NT2/D1 (cell line): ENCODE measurements at regions not wholly inside any gene's neighbourhood (a gene's known extent, or its start where the extent isn't known, plus 50 kb on each side); places are given as distances from the start of the nearest gene placed in this dataset.
"Not testable (repeated sequence)": the region's sequence is repeated elsewhere in the genome, so short reads cannot be mapped to it uniquely, and the experiment has no call there.

Experiments
- DNase-seq: peaks from one replicate; pipeline ENCODE4 v3.0.0-alpha.2; 2011; ENCODE audit warnings: low read depth, low spot score
- H3K27me3 ChIP-seq: 2 replicates; pipeline ENCODE4 v1.6.0; 2011; ENCODE audit warnings: mild to moderate bottlenecking; ENCODE audit not compliant: insufficient read length, insufficient read depth
- H3K36me3 ChIP-seq: 2 replicates; pipeline ENCODE4 v1.6.1; 2011; ENCODE audit warnings: mild to moderate bottlenecking, low read length, mixed read lengths; ENCODE audit not compliant: insufficient read depth, insufficient read length
- H3K4me1 ChIP-seq: 2 replicates; pipeline ENCODE4 v1.5.1; 2011; ENCODE audit not compliant: insufficient read depth, insufficient read length
- H3K4me3 ChIP-seq: 2 replicates; pipeline ENCODE4 v1.5.1; 2011; ENCODE audit warnings: low read depth; ENCODE audit not compliant: insufficient read length
- H3K9ac ChIP-seq: 2 replicates; pipeline ENCODE4 v1.6.0; 2011; ENCODE audit warnings: low read depth; ENCODE audit not compliant: insufficient read length
- H3K9me3 ChIP-seq: 2 replicates; pipeline ENCODE4 v1.5.1; 2011; ENCODE audit warnings: mild to moderate bottlenecking, low read length; ENCODE audit not compliant: insufficient read depth
- SUZ12 ChIP-seq: IDR thresholded peaks from 2 replicates; pipeline ENCODE4 v1.6.1; 2011; ENCODE audit not compliant: insufficient read length, insufficient read depth; ENCODE audit errors: extremely low read depth
- YY1 ChIP-seq: IDR thresholded peaks from 2 replicates; pipeline ENCODE4 v1.6.1; 2011; ENCODE audit not compliant: insufficient read length, insufficient read depth
- ZNF274 ChIP-seq: IDR thresholded peaks from 2 replicates; pipeline ENCODE4 v1.6.1; 2011; ENCODE audit warnings: mild to moderate bottlenecking, low read depth, low read length

DNA sequence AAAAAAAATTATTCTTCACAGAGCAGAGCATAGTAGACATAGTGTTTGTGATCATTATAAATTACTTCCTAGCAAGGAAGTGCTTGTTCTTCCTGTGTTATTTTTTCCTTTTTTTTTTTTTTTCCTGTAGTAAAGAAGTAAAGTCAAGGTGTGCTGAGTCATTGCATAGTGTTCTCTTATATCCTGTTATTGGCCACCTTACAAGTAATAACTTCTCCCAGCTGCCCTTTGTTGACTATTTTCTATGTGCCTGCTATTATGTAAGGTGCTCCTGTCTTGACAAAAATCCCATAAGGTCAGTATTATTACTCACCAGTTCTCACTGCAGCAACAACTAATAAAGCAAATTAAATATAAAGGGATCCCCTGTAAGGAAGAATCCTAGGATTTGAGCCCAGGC, 195.3 kb downstream of the GJA1 start:
- no peak overlapping the region for H3K9ac ChIP-seq
- TF ChIP-seq ZNF274 (no peak), SUZ12 (no peak), YY1 (no peak)
- DNase-seq, result no peak
- no peaks in the 10 kb centered on the region for H3K4me1 ChIP-seq
- H3K4me3 ChIP-seq, result no peak overlapping the region
- no peaks in the 10 kb centered on the region for H3K36me3 ChIP-seq
- H3K27me3 ChIP-seq, result no peaks in the 10 kb centered on the region
- H3K9me3 ChIP-seq, result peaks cover 73% of the 10 kb centered on the region

DNA sequence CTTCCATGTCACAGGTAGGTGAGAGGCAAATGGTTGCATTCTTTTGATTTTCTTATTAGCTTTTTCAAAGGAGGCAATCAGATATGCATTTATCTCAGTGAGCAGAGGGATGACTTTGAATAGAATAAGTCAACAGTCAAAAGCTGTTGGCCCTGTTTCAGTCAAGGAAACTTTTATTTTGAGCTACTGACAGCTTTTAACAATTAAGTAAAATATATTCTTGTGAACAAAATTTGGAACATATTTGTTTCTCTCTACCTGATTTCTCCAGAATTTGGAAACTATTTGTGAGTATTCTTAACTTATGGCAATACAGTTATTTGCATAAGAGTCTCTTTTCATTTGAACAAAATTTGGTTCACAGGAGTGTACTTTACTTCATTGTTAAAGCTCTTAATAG, 196.3 kb downstream of the GJA1 start:
- peaks cover 73% of the 10 kb centered on the region for H3K9me3 ChIP-seq
- H3K9ac ChIP-seq, H3K36me3 ChIP-seq, H3K4me3 ChIP-seq, H3K4me1 ChIP-seq, H3K27me3 ChIP-seq, DNase-seq: not testable (repeated sequence)

DNA sequence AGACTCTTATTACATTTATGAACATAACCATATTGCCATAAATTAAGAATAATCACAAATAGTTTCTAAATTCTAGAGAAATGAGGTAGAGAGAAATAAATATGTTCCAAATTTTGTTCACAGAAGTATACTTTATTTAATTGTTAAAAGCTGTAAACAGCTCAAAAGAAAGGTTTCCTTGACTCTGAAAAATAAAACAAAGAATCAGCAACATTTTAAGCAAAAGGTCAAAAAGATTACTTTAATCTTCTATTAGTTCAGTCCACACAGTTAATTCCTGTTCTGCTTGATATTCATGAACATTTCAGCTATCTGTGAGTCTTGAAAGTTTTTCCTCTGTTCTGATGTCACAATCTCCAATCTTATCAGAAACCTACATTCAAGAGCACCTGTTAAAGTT, 197.9 kb downstream of the GJA1 start:
- Histone ChIP-seq H3K9me3 (peaks cover 63% of the 10 kb centered on the region), H3K4me1 (no peaks in the 10 kb centered on the region), H3K9ac (no peak overlapping the region), H3K27me3 (no peaks in the 10 kb centered on the region), H3K36me3 (no peaks in the 10 kb centered on the region), H3K4me3 (no peak overlapping the region)
- no peak for TF ChIP-seq ZNF274
- TF ChIP-seq SUZ12, result no peak
- no peak for DNase-seq

DNA sequence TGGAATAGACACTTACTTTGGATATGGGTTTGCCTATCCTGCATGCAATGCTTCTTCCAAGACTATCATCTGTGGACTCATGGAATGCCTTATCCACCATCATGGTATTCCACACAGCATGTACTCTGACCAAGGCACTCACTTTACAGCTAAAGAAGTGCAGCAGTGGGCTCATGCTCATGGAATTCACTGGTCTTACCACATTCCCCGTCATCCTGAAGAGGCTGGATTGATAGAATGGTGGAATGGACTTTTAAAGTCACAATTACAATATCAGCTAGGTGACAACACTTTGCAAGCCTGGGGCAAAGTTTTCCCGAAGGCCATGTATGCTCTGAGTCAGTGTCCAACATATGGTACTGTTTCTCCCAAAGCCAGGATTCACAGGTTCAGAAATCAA, 199.1 kb downstream of the GJA1 start:
- H3K4me1 ChIP-seq, result not testable (repeated sequence)

DNA sequence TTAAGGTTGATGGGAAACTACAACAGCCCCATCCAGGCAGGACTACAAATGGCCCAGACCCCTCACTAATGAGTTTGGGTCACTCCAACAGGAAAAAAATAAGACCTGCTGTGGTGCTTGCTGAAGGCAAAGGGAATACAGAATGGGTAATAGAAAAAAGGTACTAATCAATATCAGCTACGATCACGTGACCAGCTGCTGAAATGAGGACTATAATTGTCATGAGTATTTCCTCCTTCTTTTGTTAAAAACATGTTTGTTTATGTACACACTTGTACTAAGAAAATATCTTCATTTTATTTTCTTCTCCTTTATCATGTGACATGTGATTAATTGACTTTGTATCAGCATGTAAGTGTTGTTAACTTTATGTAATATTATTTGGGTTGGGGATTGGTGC, 199.9 kb downstream of the GJA1 start:
- DNase-seq, result no peak
- Histone ChIP-seq H3K9me3 (peaks cover 57% of the 10 kb centered on the region), H3K4me1 (no peaks in the 10 kb centered on the region), H3K36me3 (no peaks in the 10 kb centered on the region), H3K9ac (no peak overlapping the region), H3K27me3 (no peaks in the 10 kb centered on the region), H3K4me3 (no peak overlapping the region)
- no peak for TF ChIP-seq ZNF274
- TF ChIP-seq YY1, result no peak
- no peak for TF ChIP-seq SUZ12

More for the DNA sequence above, 199.1 kb downstream of the GJA1 start:
- not testable (repeated sequence) for H3K36me3 ChIP-seq, H3K27me3 ChIP-seq, H3K4me3 ChIP-seq, DNase-seq, H3K9ac ChIP-seq
- H3K9me3 ChIP-seq, result peaks cover 63% of the 10 kb centered on the region

DNA sequence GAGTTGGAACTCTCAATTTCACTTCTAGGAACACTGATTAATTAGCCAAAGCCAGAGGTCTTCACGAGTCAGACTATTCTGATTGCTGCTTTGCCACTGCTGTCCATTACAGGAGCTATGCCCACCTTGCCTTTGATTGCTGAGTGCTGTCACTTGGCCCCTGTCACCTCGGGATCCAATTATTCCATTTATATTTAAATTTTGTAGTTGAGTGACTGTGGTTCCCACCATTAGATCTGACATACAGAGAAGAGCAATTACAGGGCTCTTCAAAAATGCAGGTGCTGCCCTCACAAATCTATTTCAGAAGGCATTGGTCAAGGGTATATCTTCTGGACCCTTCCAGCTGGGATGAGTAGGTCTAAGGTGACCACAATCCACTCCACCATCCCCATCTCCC, 200.8 kb downstream of the GJA1 start:
- H3K36me3 ChIP-seq, H3K27me3 ChIP-seq, H3K4me3 ChIP-seq, H3K4me1 ChIP-seq, H3K9ac ChIP-seq, DNase-seq: not testable (repeated sequence)
- peaks cover 48% of the 10 kb centered on the region for H3K9me3 ChIP-seq

DNA sequence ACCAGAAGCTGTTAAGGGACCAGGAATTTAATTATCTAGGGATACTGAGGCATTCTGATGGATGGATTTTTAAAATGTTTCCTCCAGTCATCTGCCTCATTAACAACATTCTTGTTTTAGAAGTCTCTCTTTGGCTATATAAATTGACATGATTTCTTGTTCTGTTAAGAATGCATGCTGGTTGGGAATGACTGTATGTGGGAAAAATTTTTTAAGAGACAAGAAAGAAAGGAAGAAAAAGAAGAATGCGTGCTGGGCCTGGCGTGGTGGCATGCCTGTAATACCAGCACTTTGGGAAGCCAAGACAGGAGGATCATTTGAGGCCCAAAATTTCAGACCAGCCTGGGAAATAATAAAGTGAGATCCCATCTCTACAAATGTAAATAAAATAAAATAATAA, 203.6 kb downstream of the GJA1 start:
- no peaks in the 10 kb centered on the region for H3K36me3 ChIP-seq
- no peak for DNase-seq
- TF ChIP-seq SUZ12 (no peak), YY1 (no peak), ZNF274 (no peak)

DNA sequence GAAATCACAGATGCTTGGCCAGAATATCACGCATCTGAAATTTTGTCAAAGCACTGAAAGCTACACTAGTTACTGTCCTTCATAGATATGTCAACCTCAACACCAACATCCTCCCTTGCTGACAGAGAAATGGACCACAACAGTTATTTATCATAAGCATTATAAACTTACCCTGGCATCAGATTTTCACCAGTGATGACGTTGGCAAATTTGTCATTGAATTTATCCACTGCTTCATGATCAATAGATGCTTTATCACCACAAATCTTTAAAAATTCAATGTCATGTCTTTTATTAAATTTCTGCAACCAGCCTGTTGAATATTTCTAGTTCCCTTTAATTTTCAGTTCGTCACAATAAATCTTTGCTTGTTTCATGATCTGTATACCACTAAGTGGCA, 205.7 kb downstream of the GJA1 start:
- Histone ChIP-seq H3K9ac (no peak overlapping the region), H3K27me3 (no peaks in the 10 kb centered on the region), H3K4me3 (no peak overlapping the region), H3K9me3 (peaks cover 9% of the 10 kb centered on the region; the same call in 1 of the 2 replicates), H3K4me1 (no peaks in the 10 kb centered on the region), H3K36me3 (no peaks in the 10 kb centered on the region)
- no peak for DNase-seq
- TF ChIP-seq YY1 (no peak), SUZ12 (no peak), ZNF274 (no peak)

More for the DNA sequence above, 203.6 kb downstream of the GJA1 start:
- H3K9me3 ChIP-seq, result peaks cover 24% of the 10 kb centered on the region; the same call in 1 of the 2 replicates
- no peak overlapping the region for H3K4me3 ChIP-seq
- no peaks in the 10 kb centered on the region for H3K27me3 ChIP-seq
- no peak overlapping the region for H3K9ac ChIP-seq
- no peaks in the 10 kb centered on the region for H3K4me1 ChIP-seq
